SK-N-SH (cell line): ENCODE measurements at regions not wholly inside any gene's neighbourhood (a gene's known extent, or its start where the extent isn't known, plus 50 kb on each side); places are given as distances from the start of the nearest gene placed in this dataset.

Experiments
- CTCF ChIA-PET: fragments of 300-600, 350-600 bp; formaldehyde crosslinking; extraction: SDS; loops from one replicate; lab custom pipeline; 2021; lab: Yijun Ruan, JAX
- POLR2A ChIA-PET: fragments of 350-600 bp; sonication (Branson Sonifier 250); formaldehyde crosslinking; extraction: SDS; loops from one replicate; lab custom pipeline; 2020; ENCODE audit warnings: antibody characterized with exemption, inconsistent platforms; lab: Yijun Ruan, JAX
- DNase-seq: peaks from one replicate; pipeline ENCODE4 v3.0.0; 2012
- H2AFZ ChIP-seq: fragments of 200-600 bp; sonication (generic); 2 replicates; pipeline ENCODE4 v1.8.1; 2016; ENCODE audit warnings: antibody characterized with exemption, mild to moderate bottlenecking, low read depth
- H3F3A ChIP-seq: fragments of 200-600 bp; sonication (generic); replicated peaks from 2 replicates; pipeline ENCODE3; 2016; ENCODE audit warnings: antibody characterized with exemption, mild to moderate bottlenecking; ENCODE audit not compliant: insufficient read depth
- H3K27ac ChIP-seq, 2 experiments: fragments of 200-500 bp in 1 of 2; fragments of 200-600 bp in 1 of 2; sonication (Bioruptor generic) in 1 of 2; sonication (generic), shearing (Covaris generic) in 1 of 2; 2 replicates each; pipeline versions ENCODE4 v1.5.1 to v1.6.1; 2014 to 2016; ENCODE audit warnings: low read depth in 2 of 2, inconsistent platforms in 1 of 2, low read length in 1 of 2, mild to moderate bottlenecking in 1 of 2, mixed read lengths in 1 of 2
- H3K27me3 ChIP-seq: fragments of 200-600 bp; sonication (generic), shearing (Covaris generic); 2 replicates; pipeline ENCODE4 v1.6.1; 2016; ENCODE audit warnings: mixed run types; ENCODE audit not compliant: insufficient read depth
- H3K36me3 ChIP-seq, 2 experiments: fragments of 200-500 bp in 1 of 2; fragments of 200-600 bp in 1 of 2; sonication (Bioruptor generic) in 1 of 2; sonication (generic) in 1 of 2; replicated peaks in 1 of 2; 2 replicates each; pipeline versions ENCODE3 to v1.5.1; 2014 to 2016; ENCODE audit warnings: low read length in 1 of 2, mild to moderate bottlenecking in 1 of 2; ENCODE audit not compliant: insufficient read depth in 2 of 2, control insufficient read depth in 1 of 2
- H3K4me1 ChIP-seq, 2 experiments: fragments of 200-500 bp in 1 of 2; fragments of 200-600 bp in 1 of 2; sonication (Bioruptor generic) in 1 of 2; sonication (generic), shearing (Covaris generic) in 1 of 2; 2 replicates each; pipeline versions ENCODE4 v1.5.1 to v1.6.1; 2014 to 2016; ENCODE audit warnings: low read depth in 1 of 2, low read length in 1 of 2, mixed run types in 1 of 2; ENCODE audit not compliant: insufficient read depth in 2 of 2, control insufficient read depth in 1 of 2
- H3K4me2 ChIP-seq: fragments of 200-600 bp; sonication (generic), shearing (Covaris generic); 2 replicates; pipeline ENCODE4 v1.6.1; 2017; ENCODE audit warnings: mixed run types
- H3K4me3 ChIP-seq, 2 experiments: fragments of 200-500 bp in 1 of 2; fragments of 200-600 bp in 1 of 2; sonication (Bioruptor generic) in 1 of 2; sonication (generic), shearing (Covaris generic) in 1 of 2; 2 replicates each; pipeline versions ENCODE4 v1.5.1 to v1.8.1; 2014 to 2016; ENCODE audit warnings: low read depth in 2 of 2, inconsistent platforms in 1 of 2, low read length in 1 of 2, mild to moderate bottlenecking in 1 of 2, mixed read lengths in 1 of 2, moderate library complexity in 1 of 2
- H3K79me2 ChIP-seq: fragments of 200-600 bp; sonication (generic); 2 replicates; pipeline ENCODE4 v1.8.1; 2017; ENCODE audit warnings: mild to moderate bottlenecking; ENCODE audit not compliant: insufficient read depth
- H3K9ac ChIP-seq: fragments of 200-600 bp; sonication (generic); 2 replicates; pipeline ENCODE4 v1.6.1; 2017; ENCODE audit warnings: mixed run types
- H3K9me2 ChIP-seq: fragments of 200-600 bp; sonication (generic); 2 replicates; pipeline ENCODE4 v1.6.1; 2017; ENCODE audit warnings: mixed run types
- H3K9me3 ChIP-seq: fragments of 200-600 bp; sonication (generic); 2 replicates; pipeline ENCODE4 v1.6.1; 2017; ENCODE audit warnings: mixed run types, mild to moderate bottlenecking, moderate library complexity
- H4K20me1 ChIP-seq: fragments of 200-600 bp; sonication (generic); 2 replicates; pipeline ENCODE4 v1.6.1; 2017; ENCODE audit warnings: mild to moderate bottlenecking, mixed run types; ENCODE audit not compliant: insufficient read depth
- CHD2 ChIP-seq: fragments of 150-350 bp; IDR thresholded peaks from 2 replicates; pipeline ENCODE4 v1.6.1; 2018; ENCODE audit warnings: low read length; ENCODE audit not compliant: partially characterized antibody
- CTCF ChIP-seq: fragments of 200-600 bp; sonication (generic); IDR thresholded peaks from 2 replicates; pipeline ENCODE4 v1.6.1; 2017; ENCODE audit warnings: antibody characterized with exemption, mild to moderate bottlenecking, moderate library complexity
- ELF1 ChIP-seq: IDR thresholded peaks from 2 replicates; pipeline ENCODE4 v1.4.0; 2012
- EZH2phosphoT487 ChIP-seq: fragments of 200-600 bp; sonication (generic); IDR thresholded peaks from 2 replicates; pipeline ENCODE4 v1.6.1; 2017; ENCODE audit warnings: low read depth, mixed run types, mild to moderate bottlenecking, antibody characterized with exemption, moderate library complexity, borderline replicate concordance
- FOSL2 ChIP-seq: IDR thresholded peaks from 2 replicates; pipeline ENCODE4 v1.4.0; 2012; ENCODE audit warnings: low read depth, mild to moderate bottlenecking, moderate library complexity, borderline replicate concordance
- FOXJ3 ChIP-seq: sonication (generic); formaldehyde crosslinking; IDR thresholded peaks from 2 replicates; pipeline ENCODE4 v1.5.1; 2020; ENCODE audit warnings: mild to moderate bottlenecking, missing genetic modification reagents
- GABPA ChIP-seq: IDR thresholded peaks from 2 replicates; pipeline ENCODE4 v1.4.0; 2012; ENCODE audit warnings: low read depth, mild to moderate bottlenecking
- IRF3 ChIP-seq: fragments of 150-350 bp; IDR thresholded peaks from 2 replicates; pipeline ENCODE4 v1.6.1; 2016; ENCODE audit warnings: mild to moderate bottlenecking, low read depth, low read length
- MAX ChIP-seq: IDR thresholded peaks from 2 replicates; pipeline ENCODE4 v1.4.0; 2012; ENCODE audit warnings: low read depth
- NFIC ChIP-seq: IDR thresholded peaks from 2 replicates; pipeline ENCODE4 v1.4.0; 2012; ENCODE audit warnings: borderline replicate concordance
- NRF1 ChIP-seq: IDR thresholded peaks from 2 replicates; pipeline ENCODE4 v1.6.1; 2012; ENCODE audit warnings: low read depth, mild to moderate bottlenecking, low read length
- PBX3 ChIP-seq: IDR thresholded peaks from 2 replicates; pipeline ENCODE4; 2012
- RCOR1 ChIP-seq: fragments of 150-350 bp; IDR thresholded peaks from 2 replicates; pipeline ENCODE4 v1.6.1; 2017; ENCODE audit warnings: antibody characterized with exemption, low read length
- SMC3 ChIP-seq: IDR thresholded peaks from 2 replicates; pipeline ENCODE4 v1.6.1; 2012; ENCODE audit warnings: low read depth, low read length, improper control_type of control experiment
- TAF1 ChIP-seq: IDR thresholded peaks from 2 replicates; pipeline ENCODE4 v1.6.1; 2012; ENCODE audit warnings: low read depth, mild to moderate bottlenecking, low read length, moderate library complexity, borderline replicate concordance
- TCF12 ChIP-seq: IDR thresholded peaks from 2 replicates; pipeline ENCODE4 v1.4.0; 2012
- TEAD4 ChIP-seq: IDR thresholded peaks from 2 replicates; pipeline ENCODE4 v1.4.0; 2012; ENCODE audit warnings: mild to moderate bottlenecking, borderline replicate concordance; ENCODE audit not compliant: insufficient read depth
- USF1 ChIP-seq: IDR thresholded peaks from 2 replicates; pipeline ENCODE4 v1.4.0; 2012; ENCODE audit warnings: low read depth, borderline replicate concordance
- USF2 ChIP-seq: fragments of 150-350 bp; IDR thresholded peaks from 2 replicates; pipeline ENCODE4 v1.6.1; 2017; ENCODE audit warnings: antibody characterized with exemption, low read length, low read depth, borderline replicate concordance
- WGBS: methylation state at CpG from one replicate; pipeline ENCODE4 v1.1.6; 2017; ENCODE audit warnings: low lambda C conversion rate; 5-methylcytosine and 5-hydroxymethylcytosine counted together

- Histone ChIP-seq H3K4me1 (peaks cover 0 to 22% of the 10 kb centered on the region in 2 experiments; a peak in 1 of 4 replicates), H3K9me3 (no peaks in the 10 kb centered on the region), H3K4me2 (no peak overlapping the region), H2AFZ (no peak overlapping the region), H3K27ac (no peak overlapping the region), H4K20me1 (no peaks in the 10 kb centered on the region), H3K9me2 (no peaks in the 10 kb centered on the region), H3F3A (peaks cover 14% of the 10 kb centered on the region), H3K36me3 (no peaks in the 10 kb centered on the region), H3K4me3 (no peak overlapping the region), H3K9ac (no peak overlapping the region), H3K79me2 (no peaks in the 10 kb centered on the region), H3K27me3 (no peaks in the 10 kb centered on the region)
- ChIA-PET POLR2A (no interaction called here), CTCF (interaction anchor here (0.8 kb wide), 1 partner anchor 23 kb away, joined by 3 read pairs; no protein-coding TSS in a partner anchor)
- TF ChIP-seq RCOR1 (no peak), TAF1 (no peak), GABPA (no peak), CHD2 (no peak), FOSL2 (no peak), PBX3 (no peak), USF1 (no peak), SMC3 (no peak), FOXJ3 (CRISPR knock-in tag) (no peak), MAX (no peak), TEAD4 (no peak), TCF12 (no peak), NFIC (no peak), NRF1 (no peak), CTCF (no peak), ELF1 (no peak), USF2 (no peak), EZH2phosphoT487 (no peak), IRF3 (no peak)
- DNase-seq = no peak
- 34% methylated on average over 4 of the region's 4 CpGs for WGBS
Measured at GRCh38 chr18:22688877-22689496, 244.1 kb upstream of the RBBP8 start.
